HG03045 (cell line): ENCODE measurements at regions not wholly inside any gene's neighbourhood (a gene's known extent, or its start where the extent isn't known, plus 50 kb on each side); places are given as distances from the start of the nearest gene placed in this dataset.
A peak's percentile ranks its signal among the peaks of the same experiment; 100 is the strongest.

Experiments used
- ATAC-seq: cut with Tn5 transposase; IDR thresholded peaks from one replicate; pipeline ENCODE4 v1.9.1; 2021; ENCODE audit warnings: mild to moderate bottlenecking, moderate library complexity; ENCODE audit not compliant: unreplicated experiment

DNA sequence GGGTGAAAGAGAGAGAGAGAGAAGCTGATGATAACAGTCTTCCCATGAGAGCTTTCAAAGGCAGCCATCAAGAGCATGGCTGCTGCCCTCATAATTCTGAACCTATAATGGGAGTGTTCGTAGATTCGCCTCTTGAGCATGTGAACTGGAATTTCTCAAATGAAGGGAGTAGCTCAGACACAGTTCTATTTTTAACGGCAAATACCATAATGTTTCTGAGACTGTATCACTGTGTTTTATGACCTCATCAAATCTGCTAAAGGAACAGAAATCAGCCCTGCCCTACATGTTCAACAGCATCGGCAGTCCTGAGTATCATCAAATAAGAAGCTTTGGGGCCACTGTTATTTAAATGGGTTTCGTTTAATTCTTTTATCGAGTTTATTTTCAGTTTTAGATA is 645.6 kb downstream of the GALR1 start:
- no peak for ATAC-seq

DNA sequence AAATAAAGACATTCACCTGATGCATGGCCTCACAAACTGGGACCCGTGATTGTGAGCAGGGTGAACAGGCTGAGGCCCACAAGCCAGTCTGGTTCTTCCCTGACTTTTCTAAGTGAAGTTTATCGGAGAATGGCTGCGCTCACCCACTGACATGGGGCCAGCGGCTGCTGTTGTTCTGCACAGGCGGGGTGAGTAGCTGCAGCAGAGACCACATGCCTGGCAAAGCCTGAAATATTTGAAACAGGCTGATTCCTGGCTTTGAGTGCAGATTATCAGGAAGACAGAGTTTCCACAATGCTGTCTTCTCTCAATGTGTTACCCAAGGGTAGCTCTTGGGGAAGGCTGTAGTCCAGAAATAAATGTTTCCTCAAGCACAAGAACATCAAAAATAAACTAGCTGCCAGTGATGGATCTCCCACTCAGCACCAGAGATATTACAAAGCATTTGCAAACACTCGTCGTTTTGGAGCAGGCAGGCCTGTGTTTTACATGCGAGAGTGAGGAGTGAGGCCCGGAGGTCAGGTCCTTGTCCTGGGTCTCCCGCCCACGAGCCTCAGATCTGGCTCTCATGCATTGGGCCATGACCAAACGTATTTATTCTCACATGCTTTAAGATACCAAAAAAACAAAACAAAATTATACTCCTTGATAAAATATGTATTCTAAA is 647.1 kb downstream of the GALR1 start:
- ATAC-seq, result no peak

- no peak for ATAC-seq
These were observed 648.0 kb downstream of the GALR1 start for GRCh38 chr18:77897606-77898005.

GRCh38 chr18:77899972-77900754 is 650.5 kb downstream of the GALR1 start:
- peak; percentile 97 for ATAC-seq

DNA sequence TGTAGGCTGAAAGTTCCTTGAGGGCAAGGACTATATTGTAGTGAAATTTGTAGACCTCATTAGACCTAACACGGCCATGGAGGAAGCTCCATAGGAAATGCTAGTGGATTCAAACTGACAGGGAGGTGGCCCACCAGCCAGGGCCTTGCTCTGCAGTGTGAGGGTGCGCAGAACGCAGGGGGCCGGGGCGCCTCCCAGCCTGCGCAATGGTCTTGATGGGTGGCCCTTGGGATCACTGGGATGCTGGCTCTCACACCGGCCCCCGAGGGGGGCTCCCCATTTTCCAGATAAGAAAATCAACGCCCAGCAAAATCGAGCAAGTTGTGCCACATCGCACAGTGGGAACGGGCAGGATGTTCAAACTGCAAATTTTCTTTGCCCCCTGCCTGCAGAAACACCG is 655.4 kb downstream of the GALR1 start:
- ATAC-seq, result no peak

- no peak for ATAC-seq
These were observed 655.9 kb downstream of the GALR1 start for GRCh38 chr18:77905449-77906055.

DNA sequence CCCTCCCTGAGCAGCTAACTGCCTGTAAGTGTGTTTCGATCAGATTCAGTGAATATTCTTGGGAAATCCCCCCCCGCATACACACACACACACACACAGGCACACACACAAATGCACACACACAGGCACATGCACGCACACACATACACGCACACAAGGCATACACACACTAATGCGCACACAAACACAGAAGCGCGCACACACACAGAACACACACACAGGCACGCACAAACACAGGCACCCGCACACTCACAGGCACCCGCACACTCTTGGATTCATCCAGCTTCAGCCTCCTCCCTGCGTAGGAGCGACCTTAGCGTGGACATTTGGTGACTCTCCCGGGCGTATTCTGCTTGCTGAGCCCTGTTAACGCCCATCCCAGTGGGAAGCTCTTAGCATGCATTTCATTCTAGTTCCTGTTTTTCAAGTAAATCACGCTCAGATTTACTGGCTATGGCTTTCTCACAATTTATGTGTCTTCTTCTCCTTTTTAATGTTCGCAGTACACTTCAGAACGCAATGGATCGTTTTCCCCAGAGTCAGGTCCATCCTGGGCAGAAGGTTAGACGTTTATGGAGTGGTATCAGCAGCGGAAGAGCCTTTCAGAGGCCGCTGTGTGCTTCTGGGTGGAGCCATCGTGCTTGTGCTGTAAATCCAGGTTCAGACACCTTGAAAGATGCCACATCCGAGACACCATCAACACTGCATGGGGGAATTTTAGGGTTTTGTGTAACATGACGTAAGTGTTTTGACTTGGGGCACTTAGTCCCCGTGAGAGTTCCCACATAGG is 656.6 kb downstream of the GALR1 start:
- ATAC-seq, result no peak

- no peak for ATAC-seq
These were observed 660.7 kb downstream of the GALR1 start for GRCh38 chr18:77910347-77910746.

- ATAC-seq, result no peak
These were observed 662.4 kb downstream of the GALR1 start for GRCh38 chr18:77911971-77912605.

- no peak for ATAC-seq
These were observed 669.1 kb downstream of the GALR1 start for GRCh38 chr18:77918730-77919129.

DNA sequence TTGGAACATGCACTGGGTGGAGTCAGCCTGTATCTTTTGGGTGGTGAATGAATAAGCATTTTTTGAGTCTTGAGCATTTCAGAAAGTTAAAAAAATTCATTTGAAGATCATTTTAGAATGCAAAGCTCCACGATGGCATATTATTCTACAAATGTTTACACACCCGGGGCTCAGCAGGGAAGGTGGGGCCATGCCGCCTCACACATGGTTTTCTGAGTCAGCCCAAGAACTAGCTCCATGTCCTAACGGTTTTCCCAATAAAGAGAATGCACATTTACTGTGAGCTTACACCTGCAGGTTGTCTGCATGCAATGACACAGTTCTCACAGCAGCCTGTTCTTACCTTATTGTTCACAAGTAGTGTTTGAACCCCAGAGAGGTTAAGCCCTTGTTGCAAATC is 670.3 kb downstream of the GALR1 start:
- no peak for ATAC-seq

DNA sequence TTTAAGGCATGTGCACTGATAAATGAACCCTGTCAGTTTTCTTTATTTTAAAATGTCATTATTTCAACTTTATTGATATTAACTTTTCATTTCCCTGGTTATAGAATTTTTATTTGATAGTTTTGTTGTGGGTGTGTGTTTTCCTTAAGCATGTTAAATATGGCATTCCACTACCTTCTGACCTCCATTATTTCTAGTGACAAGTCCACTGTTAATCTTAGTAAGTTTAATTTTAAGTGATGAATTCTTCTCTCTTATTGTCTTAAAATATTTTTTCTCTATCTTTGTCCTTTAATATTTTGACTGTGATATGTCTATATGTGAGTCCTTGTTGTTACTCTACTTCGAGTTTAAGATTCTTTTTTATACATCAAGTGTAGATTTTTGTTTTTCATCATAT is 685.7 kb downstream of the GALR1 start:
- ATAC-seq, result no peak

GRCh38 chr18:77940566-77940965 is 690.9 kb downstream of the GALR1 start:
- no peak for ATAC-seq

GRCh38 chr18:77944533-77944932 is 694.9 kb downstream of the GALR1 start:
- no peak for ATAC-seq

DNA sequence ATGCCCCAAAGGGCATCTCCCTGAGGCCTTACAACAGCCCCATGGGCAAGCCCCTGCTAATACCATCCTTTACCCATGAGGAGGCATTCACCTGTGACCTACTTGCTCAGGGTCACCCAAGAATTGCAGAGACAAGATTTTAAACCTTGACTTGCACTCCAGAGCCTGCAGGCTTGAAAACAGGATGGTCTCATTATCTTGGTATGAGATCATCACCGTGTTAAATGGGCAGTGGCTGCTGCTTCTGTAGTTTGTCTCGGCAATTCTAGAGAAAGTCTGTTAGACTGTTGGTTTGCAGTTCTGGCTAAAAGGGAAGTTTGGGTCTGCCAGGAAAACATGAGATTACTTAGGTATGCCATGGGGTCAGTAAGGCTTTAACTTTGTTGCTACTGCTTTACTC is 698.9 kb downstream of the GALR1 start:
- ATAC-seq, result no peak

- no peak for ATAC-seq
These were observed 699.8 kb downstream of the GALR1 start for GRCh38 chr18:77949355-77949973.

DNA sequence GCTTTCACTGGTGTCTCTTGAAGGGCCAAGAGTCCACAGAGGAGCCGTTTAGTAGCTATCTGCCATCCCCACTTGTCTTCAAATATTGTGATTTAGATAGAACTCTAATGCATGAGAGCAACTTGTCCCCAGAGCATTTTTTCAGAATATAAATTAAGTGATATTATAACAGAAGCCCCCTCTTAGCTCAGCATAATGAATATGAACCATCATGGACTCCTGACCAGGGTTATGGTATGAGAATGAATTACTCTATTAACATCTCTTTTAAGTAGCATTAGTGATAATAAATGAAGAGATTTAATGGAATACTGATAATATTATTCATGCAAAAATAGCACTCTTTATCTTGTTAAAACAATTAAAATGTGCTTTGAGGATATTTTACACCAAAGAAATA is 709.6 kb downstream of the GALR1 start:
- ATAC-seq, result no peak

GRCh38 chr18:77960791-77961410 is 711.3 kb downstream of the GALR1 start:
- no peak for ATAC-seq

GRCh38 chr18:77967071-77967470 is 717.4 kb downstream of the GALR1 start:
- ATAC-seq, result no peak

- ATAC-seq, result no peak
These were observed 718.1 kb downstream of the GALR1 start for GRCh38 chr18:77967791-77968190.
